ENCODE measurements at regions not wholly inside any gene's neighbourhood (a gene's known extent, or its start where the extent isn't known, plus 50 kb on each side); places are given as distances from the start of the nearest gene placed in this dataset.
A peak's percentile ranks its signal among the peaks of the same experiment; 100 is the strongest.

- Histone ChIP-seq H3K9ac (ENCODE audit: insufficient read length, low read depth) (no peak overlapping the region), H3K27me3 (ENCODE audit: insufficient read depth, insufficient read length) (no peaks in the 10 kb centered on the region), H3K4me3 (ENCODE audit: insufficient read length, low read depth) (no peak overlapping the region), H3K9me3 (ENCODE audit: insufficient read depth, low read length) (peaks cover 8% of the 10 kb centered on the region; the same call in 1 of the 2 replicates), H3K36me3 (ENCODE audit: insufficient read depth, insufficient read length, low read length) (no peaks in the 10 kb centered on the region), H3K4me1 (ENCODE audit: insufficient read depth, insufficient read length) (no peaks in the 10 kb centered on the region)
- no peak for TF ChIP-seq ZNF274 (IDR thresholded peaks at IDR 0.05; ENCODE audit: low read depth, low read length)
- TF ChIP-seq YY1 (IDR thresholded peaks at IDR 0.05; ENCODE audit: insufficient read depth, insufficient read length), result no peak
- no peak for TF ChIP-seq SUZ12 (IDR thresholded peaks at IDR 0.05; ENCODE audit: extremely low read depth, insufficient read depth, insufficient read length)
- no peak for DNase-seq (ENCODE audit: low read depth, low spot score)
These were observed 201.8 kb upstream of the VCX start for GRCh38 chrX:7641141-7641540.

- no peaks in the 10 kb centered on the region for H3K36me3 ChIP-seq (ENCODE audit: insufficient read depth, insufficient read length, low read length)
- no peaks in the 10 kb centered on the region for H3K4me1 ChIP-seq (ENCODE audit: insufficient read depth, insufficient read length)
- no peaks in the 10 kb centered on the region for H3K27me3 ChIP-seq (ENCODE audit: insufficient read depth, insufficient read length)
- no peak for TF ChIP-seq YY1 (IDR thresholded peaks at IDR 0.05; ENCODE audit: insufficient read depth, insufficient read length)
- TF ChIP-seq SUZ12 (IDR thresholded peaks at IDR 0.05; ENCODE audit: extremely low read depth, insufficient read depth, insufficient read length), result no peak
- TF ChIP-seq ZNF274 (IDR thresholded peaks at IDR 0.05; ENCODE audit: low read depth, low read length), result no peak
- peaks cover 8% of the 10 kb centered on the region; the same call in 1 of the 2 replicates for H3K9me3 ChIP-seq (ENCODE audit: insufficient read depth, low read length)
- no peak overlapping the region for H3K9ac ChIP-seq (ENCODE audit: insufficient read length, low read depth)
- H3K4me3 ChIP-seq (ENCODE audit: insufficient read length, low read depth), result no peak overlapping the region
- DNase-seq (ENCODE audit: low read depth, low spot score), result no peak
These were observed 202.6 kb upstream of the VCX start for GRCh38 chrX:7640392-7640791.

- Histone ChIP-seq H3K4me3 (ENCODE audit: insufficient read length, low read depth) (no peak overlapping the region), H3K36me3 (ENCODE audit: insufficient read depth, insufficient read length, low read length) (no peaks in the 10 kb centered on the region), H3K4me1 (ENCODE audit: insufficient read depth, insufficient read length) (no peaks in the 10 kb centered on the region), H3K9ac (ENCODE audit: insufficient read length, low read depth) (no peak overlapping the region), H3K9me3 (ENCODE audit: insufficient read depth, low read length) (peaks cover 8% of the 10 kb centered on the region; the same call in 1 of the 2 replicates), H3K27me3 (ENCODE audit: insufficient read depth, insufficient read length) (no peaks in the 10 kb centered on the region)
- TF ChIP-seq YY1 (IDR thresholded peaks at IDR 0.05; ENCODE audit: insufficient read depth, insufficient read length), result no peak
- TF ChIP-seq SUZ12 (IDR thresholded peaks at IDR 0.05; ENCODE audit: extremely low read depth, insufficient read depth, insufficient read length), result no peak
- no peak for TF ChIP-seq ZNF274 (IDR thresholded peaks at IDR 0.05; ENCODE audit: low read depth, low read length)
- peak; percentile 5 for DNase-seq (ENCODE audit: low read depth, low spot score)
These were observed 204.8 kb upstream of the VCX start for GRCh38 chrX:7638078-7638710.

- Histone ChIP-seq H3K9me3 (ENCODE audit: insufficient read depth, low read length) (peaks cover 8% of the 10 kb centered on the region; the same call in 1 of the 2 replicates), H3K4me3 (ENCODE audit: insufficient read length, low read depth) (no peak overlapping the region), H3K4me1 (ENCODE audit: insufficient read depth, insufficient read length) (no peaks in the 10 kb centered on the region), H3K27me3 (ENCODE audit: insufficient read depth, insufficient read length) (no peaks in the 10 kb centered on the region), H3K9ac (ENCODE audit: insufficient read length, low read depth) (no peak overlapping the region), H3K36me3 (ENCODE audit: insufficient read depth, insufficient read length, low read length) (no peaks in the 10 kb centered on the region)
- no peak for DNase-seq (ENCODE audit: low read depth, low spot score)
- TF ChIP-seq SUZ12 (IDR thresholded peaks at IDR 0.05; ENCODE audit: extremely low read depth, insufficient read depth, insufficient read length), result no peak
These were observed 205.9 kb upstream of the VCX start for GRCh38 chrX:7637066-7637465.

GRCh38 chrX:7635604-7636003, 207.4 kb upstream of the VCX start:
- H3K4me3 ChIP-seq (ENCODE audit: insufficient read length, low read depth), result no peak overlapping the region
- no peak for DNase-seq (ENCODE audit: low read depth, low spot score)
- H3K4me1 ChIP-seq (ENCODE audit: insufficient read depth, insufficient read length), result no peaks in the 10 kb centered on the region
- peaks cover 8% of the 10 kb centered on the region; the same call in 1 of the 2 replicates for H3K9me3 ChIP-seq (ENCODE audit: insufficient read depth, low read length)
- H3K9ac ChIP-seq (ENCODE audit: insufficient read length, low read depth), result no peak overlapping the region
- no peaks in the 10 kb centered on the region for H3K27me3 ChIP-seq (ENCODE audit: insufficient read depth, insufficient read length)
- TF ChIP-seq YY1 (IDR thresholded peaks at IDR 0.05; ENCODE audit: insufficient read depth, insufficient read length), result no peak
- TF ChIP-seq ZNF274 (IDR thresholded peaks at IDR 0.05; ENCODE audit: low read depth, low read length), result no peak
- no peak for TF ChIP-seq SUZ12 (IDR thresholded peaks at IDR 0.05; ENCODE audit: extremely low read depth, insufficient read depth, insufficient read length)
- H3K36me3 ChIP-seq (ENCODE audit: insufficient read depth, insufficient read length, low read length), result no peaks in the 10 kb centered on the region

GRCh38 chrX:7620560-7620959, 222.4 kb upstream of the VCX start:
- TF ChIP-seq YY1 (IDR thresholded peaks at IDR 0.05; ENCODE audit: insufficient read depth, insufficient read length) (no peak), SUZ12 (IDR thresholded peaks at IDR 0.05; ENCODE audit: extremely low read depth, insufficient read depth, insufficient read length) (no peak)
- Histone ChIP-seq H3K9ac (ENCODE audit: insufficient read length, low read depth) (no peak overlapping the region), H3K4me1 (ENCODE audit: insufficient read depth, insufficient read length) (no peaks in the 10 kb centered on the region)

GRCh38 chrX:7617994-7618393, 225.0 kb upstream of the VCX start:
- no peaks in the 10 kb centered on the region for H3K27me3 ChIP-seq (ENCODE audit: insufficient read depth, insufficient read length)

More at GRCh38 chrX:7620560-7620959, 222.4 kb upstream of the VCX start:
- Histone ChIP-seq H3K27me3 (ENCODE audit: insufficient read depth, insufficient read length) (no peaks in the 10 kb centered on the region), H3K4me3 (ENCODE audit: insufficient read length, low read depth) (no peak overlapping the region), H3K9me3 (ENCODE audit: insufficient read depth, low read length) (no peaks in the 10 kb centered on the region), H3K36me3 (ENCODE audit: insufficient read depth, insufficient read length, low read length) (no peaks in the 10 kb centered on the region)
- no peak for DNase-seq (ENCODE audit: low read depth, low spot score)

More at GRCh38 chrX:7617994-7618393, 225.0 kb upstream of the VCX start:
- H3K9me3 ChIP-seq (ENCODE audit: insufficient read depth, low read length), result no peaks in the 10 kb centered on the region
- H3K4me3 ChIP-seq (ENCODE audit: insufficient read length, low read depth), result no peak overlapping the region
- H3K36me3 ChIP-seq (ENCODE audit: insufficient read depth, insufficient read length, low read length), result no peaks in the 10 kb centered on the region
- DNase-seq (ENCODE audit: low read depth, low spot score), result no peak
- H3K9ac ChIP-seq (ENCODE audit: insufficient read length, low read depth), result no peak overlapping the region
- TF ChIP-seq YY1 (IDR thresholded peaks at IDR 0.05; ENCODE audit: insufficient read depth, insufficient read length) (no peak), ZNF274 (IDR thresholded peaks at IDR 0.05; ENCODE audit: low read depth, low read length) (no peak), SUZ12 (IDR thresholded peaks at IDR 0.05; ENCODE audit: extremely low read depth, insufficient read depth, insufficient read length) (no peak)
- no peaks in the 10 kb centered on the region for H3K4me1 ChIP-seq (ENCODE audit: insufficient read depth, insufficient read length)
